ENCODE measurements at regions not wholly inside any gene's neighbourhood (a gene's known extent, or its start where the extent isn't known, plus 50 kb on each side); places are given as distances from the start of the nearest gene placed in this dataset.

DNA sequence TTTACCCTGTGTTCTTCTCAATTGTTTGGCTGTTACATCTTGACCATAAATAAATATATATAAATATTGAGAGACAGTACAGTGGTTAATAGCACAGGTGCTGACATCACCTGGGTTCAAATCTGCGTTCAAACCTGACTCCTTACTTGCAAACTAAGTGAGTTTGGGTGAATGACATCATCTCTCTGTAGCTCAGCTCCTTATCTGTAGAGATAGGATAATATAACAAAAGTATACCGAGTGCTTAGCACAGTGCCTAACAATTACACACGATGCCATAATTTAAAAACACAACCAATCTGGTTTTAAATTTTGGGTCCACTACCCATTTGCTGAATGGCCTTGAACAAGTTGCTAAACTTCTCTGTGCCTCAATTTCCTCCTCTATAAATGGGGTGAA, 86.6 kb downstream of the RRAGC start:
- TF ChIP-seq, protein P1, sequence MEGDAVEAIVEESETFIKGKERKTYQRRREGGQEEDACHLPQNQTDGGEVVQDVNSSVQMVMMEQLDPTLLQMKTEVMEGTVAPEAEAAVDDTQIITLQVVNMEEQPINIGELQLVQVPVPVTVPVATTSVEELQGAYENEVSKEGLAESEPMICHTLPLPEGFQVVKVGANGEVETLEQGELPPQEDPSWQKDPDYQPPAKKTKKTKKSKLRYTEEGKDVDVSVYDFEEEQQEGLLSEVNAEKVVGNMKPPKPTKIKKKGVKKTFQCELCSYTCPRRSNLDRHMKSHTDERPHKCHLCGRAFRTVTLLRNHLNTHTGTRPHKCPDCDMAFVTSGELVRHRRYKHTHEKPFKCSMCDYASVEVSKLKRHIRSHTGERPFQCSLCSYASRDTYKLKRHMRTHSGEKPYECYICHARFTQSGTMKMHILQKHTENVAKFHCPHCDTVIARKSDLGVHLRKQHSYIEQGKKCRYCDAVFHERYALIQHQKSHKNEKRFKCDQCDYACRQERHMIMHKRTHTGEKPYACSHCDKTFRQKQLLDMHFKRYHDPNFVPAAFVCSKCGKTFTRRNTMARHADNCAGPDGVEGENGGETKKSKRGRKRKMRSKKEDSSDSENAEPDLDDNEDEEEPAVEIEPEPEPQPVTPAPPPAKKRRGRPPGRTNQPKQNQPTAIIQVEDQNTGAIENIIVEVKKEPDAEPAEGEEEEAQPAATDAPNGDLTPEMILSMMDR (IDR thresholded peaks at IDR 0.05): no peak
- no peak for TF ChIP-seq POLR2A (IDR thresholded peaks at IDR 0.05)
